Right lobe of liver (tissue), 4 donors: ENCODE measurements at regions not wholly inside any gene's neighbourhood (a gene's known extent, or its start where the extent isn't known, plus 50 kb on each side); places are given as distances from the start of the nearest gene placed in this dataset.
"Not testable (repeated sequence)": the region's sequence is repeated elsewhere in the genome, so short reads cannot be mapped to it uniquely, and the experiment has no call there.

Source experiments
- CTCF ChIP-seq, 4 donors: fragments of 200-600 bp in 3 of 4; fragments of 450-650 bp in 1 of 4; IDR thresholded peaks; one replicate each; pipeline versions ENCODE4 v1.5.1 to v1.8.0; 2016 to 2022; ENCODE audit warnings: antibody characterized with exemption in 4 of 4, mild to moderate bottlenecking in 2 of 4
- POLR2A ChIP-seq: fragments of 450-650 bp; IDR thresholded peaks from one replicate; pipeline ENCODE4 v1.6.1; 2017; ENCODE audit warnings: antibody characterized with exemption, mild to moderate bottlenecking
- donor health status: DM: no; HTN: no; CAD: no.
- donor health status: DM: no; HTN: no; CAD: no.
- donor health status: DM: no; HTN: yes; CAD: no.

- TF ChIP-seq CTCF (IDR thresholded peaks at IDR 0.05); POLR2A: not testable (repeated sequence)
Measured at GRCh38 chrX:64695372-64695771, 280.9 kb downstream of the ZC4H2 start.
